Endothelial cell of umbilical vein (primary cell): ENCODE measurements at regions not wholly inside any gene's neighbourhood (a gene's known extent, or its start where the extent isn't known, plus 50 kb on each side); places are given as distances from the start of the nearest gene placed in this dataset.

Experiments
- BruUV-seq: library from RNA; stranded (reverse); fragments of 400-500 nt; replicated peaks from 2 replicates; lab custom pipeline; 2021; lab: Mats Ljungman, UMichigan
- CTCF ChIA-PET: fragments of 300-600, 350-600 bp; sonication (Branson Sonifier 250); formaldehyde crosslinking; loops from one replicate; lab custom pipeline; 2021; ENCODE audit warnings: antibody characterized with exemption, inconsistent platforms; lab: Charles Lee
- POLR2A ChIA-PET: fragments of 300-600, 350-600 bp; sonication (Branson Sonifier 250); formaldehyde crosslinking; loops from one replicate; lab custom pipeline; 2021; ENCODE audit warnings: antibody characterized with exemption, inconsistent platforms; lab: Charles Lee
- DNase-seq: peaks from one replicate; pipeline ENCODE4 v3.0.0-alpha.2; 2011; ENCODE audit warnings: low read depth, low spot score
- FAIRE-seq: peaks from 2 replicates; lab custom pipeline; 2011; peaks lifted over from hg19 to GRCh38; lab: Jason Lieb, UNC
- H2AFZ ChIP-seq: 2 replicates; pipeline ENCODE4 v1.6.0; 2012; ENCODE audit warnings: low read depth, low read length, control low read depth, inconsistent platforms
- H3K27ac ChIP-seq: 2 replicates; pipeline ENCODE4 v1.5.1; 2011; ENCODE audit warnings: low read depth, mild to moderate bottlenecking, control low read depth, low read length, moderate library complexity; ENCODE audit not compliant: insufficient read depth
- H3K27me3 ChIP-seq, 2 experiments: 2 replicates each; pipeline versions ENCODE4 v1.6.0 to v1.6.1; 2011; ENCODE audit warnings: low read length in 2 of 2, mixed read lengths in 1 of 2; ENCODE audit not compliant: control insufficient read depth in 2 of 2, insufficient read depth in 2 of 2
- H3K36me3 ChIP-seq, 2 experiments: 2 replicates in 1 of 2; 3 replicates in 1 of 2; pipeline ENCODE4 v1.5.1; 2011; ENCODE audit warnings: low read length in 2 of 2, mild to moderate bottlenecking in 1 of 2, moderate library complexity in 1 of 2; ENCODE audit not compliant: control insufficient read depth in 2 of 2, insufficient read depth in 2 of 2; ENCODE audit errors: extremely low read depth in 1 of 2
- H3K4me1 ChIP-seq: 3 replicates; pipeline ENCODE4 v1.5.1; 2011; ENCODE audit warnings: mild to moderate bottlenecking, low read length; ENCODE audit not compliant: control insufficient read depth, insufficient read depth; ENCODE audit errors: extremely low read depth
- H3K4me2 ChIP-seq: 2 replicates; pipeline ENCODE4 v1.6.1; 2011; ENCODE audit warnings: low read length, control low read depth, mixed read lengths; ENCODE audit not compliant: insufficient read depth
- H3K4me3 ChIP-seq, 3 experiments: fragments of 200-600 bp in 1 of 3; sonication (generic), shearing (Covaris generic) in 1 of 3; replicated peaks in 1 of 3; 2 replicates each; pipeline ENCODE4 v1.5.1; 2011 to 2016; ENCODE audit warnings: control low read depth in 3 of 3, low read length in 3 of 3, mild to moderate bottlenecking in 2 of 3, inconsistent platforms in 1 of 3, low read depth in 1 of 3, moderate library complexity in 1 of 3; ENCODE audit not compliant: insufficient read depth in 1 of 3
- H3K79me2 ChIP-seq: 2 replicates; pipeline ENCODE4 v1.6.0; 2012; ENCODE audit warnings: low read length, inconsistent platforms; ENCODE audit not compliant: control insufficient read depth, insufficient read depth
- H3K9ac ChIP-seq: replicated peaks from 2 replicates; pipeline ENCODE3; 2011; ENCODE audit warnings: low read length, control low read depth; ENCODE audit not compliant: insufficient read depth; ENCODE audit errors: extremely low read depth
- H3K9me1 ChIP-seq: replicated peaks from 3 replicates; pipeline ENCODE4 v1.6.0; 2011; ENCODE audit warnings: mild to moderate bottlenecking, low read length; ENCODE audit not compliant: control insufficient read depth, insufficient read depth; ENCODE audit errors: extremely low read depth
- H3K9me3 ChIP-seq: replicated peaks from 2 replicates; pipeline ENCODE4 v1.5.1; 2012; ENCODE audit warnings: low read length, inconsistent platforms; ENCODE audit not compliant: control insufficient read depth, insufficient read depth
- H4K20me1 ChIP-seq: replicated peaks from 2 replicates; pipeline ENCODE3; 2011; ENCODE audit warnings: mild to moderate bottlenecking, low read length; ENCODE audit not compliant: control insufficient read depth, insufficient read depth; ENCODE audit errors: extremely low read depth
- CTCF ChIP-seq, 2 donors: IDR thresholded peaks; 1 replicate in 1 of 2; 2 replicates in 1 of 2; pipeline ENCODE4 v1.5.1; 2011; ENCODE audit warnings: low read length in 2 of 2, mild to moderate bottlenecking in 2 of 2, moderate library complexity in 2 of 2, control low read depth in 1 of 2, inconsistent platforms in 1 of 2, low read depth in 1 of 2; ENCODE audit not compliant: insufficient read depth in 1 of 2; ENCODE audit errors: extremely low read depth in 1 of 2
- EZH2 ChIP-seq: IDR thresholded peaks from 2 replicates; pipeline ENCODE4 v1.6.1; 2012; ENCODE audit warnings: borderline replicate concordance, low read depth, mild to moderate bottlenecking, moderate library complexity, low read length, inconsistent platforms; ENCODE audit not compliant: severe bottlenecking
- FOS ChIP-seq: IDR thresholded peaks from 2 replicates; pipeline ENCODE4 v1.6.1; 2011; ENCODE audit warnings: mild to moderate bottlenecking, low read length, moderate library complexity, borderline replicate concordance; ENCODE audit not compliant: insufficient read depth
- GATA2 ChIP-seq: IDR thresholded peaks from 2 replicates; pipeline ENCODE4 v1.7.0; 2011; ENCODE audit warnings: low read depth, mild to moderate bottlenecking, moderate library complexity, mixed read lengths, low read length; ENCODE audit not compliant: insufficient read length, insufficient read depth
- JUN ChIP-seq: IDR thresholded peaks from 2 replicates; pipeline ENCODE4 v1.6.1; 2011; ENCODE audit warnings: borderline replicate concordance, low read depth; ENCODE audit not compliant: insufficient read length, insufficient read depth
- MAX ChIP-seq: IDR thresholded peaks from 2 replicates; pipeline ENCODE4 v1.6.1; 2011; ENCODE audit not compliant: insufficient read depth, insufficient read length
- MYC ChIP-seq: IDR thresholded peaks from one replicate; pipeline ENCODE4 v1.6.1; 2011; ENCODE audit warnings: mild to moderate bottlenecking, low read depth, low read length
- POLR2A ChIP-seq: IDR thresholded peaks from 2 replicates; pipeline ENCODE4 v1.6.1; 2012; ENCODE audit warnings: low read depth, mild to moderate bottlenecking, control low read depth, low read length
- POLR2AphosphoS5 ChIP-seq: IDR thresholded peaks from 2 replicates; pipeline ENCODE4 v1.6.1; 2012; ENCODE audit warnings: low read depth, mild to moderate bottlenecking, control low read depth, low read length, moderate library complexity; ENCODE audit not compliant: insufficient read depth
- dilution Hi-C: fragments of 300-500 bp; cut with MboI; formaldehyde crosslinking; loops from one replicate; pipeline ENCODE4 v1.15.0; 2019; ENCODE audit warnings: low sequenced_read_pairs; ENCODE audit not compliant: extremely low pct_ligation_motif_present
- intact Hi-C: fragments of 100-400 bp; cut with micrococcal nuclease; formaldehyde crosslinking; loops from one replicate; pipeline ENCODE4 v1.10.0; 2022

GRCh38 chr7:20514364-20514763 lies 101.1 kb upstream of the ABCB5 start:
- peak; percentile 98 for DNase-seq
- H3K27ac ChIP-seq, result peak overlapping the region; percentile 74
- H3K79me2 ChIP-seq, result no peaks in the 10 kb centered on the region
- dilution Hi-C loops (no loop called here), intact Hi-C loops (loop anchor here (1.0 to 10.0 kb wide), 5 partner anchors 47 to 300 kb away; partner anchors contain the start of genes ITGB8 and MACC1)
- BruUV-seq, result no TSS peak
- H2AFZ ChIP-seq, result no peak overlapping the region
- POLR2A ChIA-PET, result interaction anchor here (0.6 kb wide), 1 partner anchor 855 kb away, joined by 3 read pairs; no protein-coding TSS in a partner anchor
- TF ChIP-seq FOS (peak; percentile 77), GATA2 (peak; percentile 85), JUN (peak; percentile 83), EZH2 (no peak), POLR2AphosphoS5 (peak; percentile 74), POLR2A (no peak), CTCF (IDR thresholded peaks at IDR 0.05; ENCODE audit: extremely low read depth in 1 of 2, insufficient read depth in 1 of 2, low read depth in 1 of 2, low read length in 2 of 2) (no peak), MYC (no peak), MAX (no peak)
- H3K4me2 ChIP-seq, result peak overlapping the region; percentile 78
- FAIRE-seq, result peak; percentile 97
- H3K4me1 ChIP-seq, result peaks cover 33% of the 10 kb centered on the region
- H3K9me1 ChIP-seq, result no peaks in the 10 kb centered on the region
- H3K27me3 ChIP-seq, result no peaks in the 10 kb centered on the region
- no peaks in the 10 kb centered on the region for H4K20me1 ChIP-seq
- no peak overlapping the region for H3K9ac ChIP-seq
- no peaks in the 10 kb centered on the region for H3K36me3 ChIP-seq
- CTCF ChIA-PET, result interaction anchor here (0.7 to 1.7 kb wide), 8 partner anchors 9 to 767 kb away, joined by 3 to 8 read pairs (median 3); partner anchors contain the start of gene ITGB8
- H3K4me3 ChIP-seq, result no peak overlapping the region
- no peaks in the 10 kb centered on the region for H3K9me3 ChIP-seq
